ENCODE measurements at regions not wholly inside any gene's neighbourhood (a gene's known extent, or its start where the extent isn't known, plus 50 kb on each side); places are given as distances from the start of the nearest gene placed in this dataset.
A peak's percentile ranks its signal among the peaks of the same experiment; 100 is the strongest.
"Not testable (repeated sequence)": the region's sequence is repeated elsewhere in the genome, so short reads cannot be mapped to it uniquely, and the experiment has no call there.

GRCh38 chr4:27917381-27917780 lies 1056.7 kb downstream of the STIM2 start:
- no peak for DNase-seq
- no peak for ATAC-seq (ENCODE audit: poor library complexity)
- intact Hi-C loops (cut with DNase I): no loop called here

- intact Hi-C loops (cut with DNase I): no loop called here
- DNase-seq (no peak), ATAC-seq (ENCODE audit: poor library complexity) (peak; percentile 18)
Observed at GRCh38 chr4:27921231-27921630, 1060.6 kb downstream of the STIM2 start.

GRCh38 chr4:27928761-27929540 lies 1068.3 kb downstream of the STIM2 start:
- DNase-seq (no peak), ATAC-seq (ENCODE audit: poor library complexity) (no peak)
- intact Hi-C loops (cut with DNase I): no loop called here

GRCh38 chr4:27930291-27930690 lies 1069.7 kb downstream of the STIM2 start:
- ATAC-seq (ENCODE audit: poor library complexity): no peak

GRCh38 chr4:27930976-27931375 lies 1070.3 kb downstream of the STIM2 start:
- ATAC-seq (ENCODE audit: poor library complexity): no peak
- intact Hi-C loops (cut with DNase I): no loop called here
- no peak for DNase-seq

More at GRCh38 chr4:27930291-27930690, 1069.7 kb downstream of the STIM2 start:
- DNase-seq: no peak
- intact Hi-C loops (cut with DNase I): no loop called here

GRCh38 chr4:27931584-27931983 lies 1070.9 kb downstream of the STIM2 start:
- DNase-seq (no peak), ATAC-seq (ENCODE audit: poor library complexity) (no peak)
- intact Hi-C loops (cut with DNase I): no loop called here

- intact Hi-C loops (cut with DNase I): no loop called here
- ATAC-seq (ENCODE audit: poor library complexity): no peak
- DNase-seq: no peak
Observed at GRCh38 chr4:27934871-27935270, 1074.2 kb downstream of the STIM2 start.

GRCh38 chr4:27946799-27947198 lies 1086.2 kb downstream of the STIM2 start:
- no peak for ATAC-seq (ENCODE audit: poor library complexity)
- intact Hi-C loops (cut with DNase I): no loop called here
- DNase-seq: no peak

GRCh38 chr4:27947302-27947701 lies 1086.7 kb downstream of the STIM2 start:
- ATAC-seq (ENCODE audit: poor library complexity) (no peak), DNase-seq (no peak)
- intact Hi-C loops (cut with DNase I): no loop called here

- DNase-seq (no peak), ATAC-seq (ENCODE audit: poor library complexity) (no peak)
- intact Hi-C loops (cut with DNase I): no loop called here
Observed at GRCh38 chr4:27964095-27964494, 1103.5 kb downstream of the STIM2 start.

GRCh38 chr4:27966664-27967063 lies 1106.0 kb downstream of the STIM2 start:
- intact Hi-C loops (cut with DNase I): no loop called here
- ATAC-seq (ENCODE audit: poor library complexity): no peak
- no peak for DNase-seq

- no peak for ATAC-seq (ENCODE audit: poor library complexity)
- DNase-seq: no peak
- intact Hi-C loops (cut with DNase I): no loop called here
Observed at GRCh38 chr4:27973056-27973455, 1112.4 kb downstream of the STIM2 start.

GRCh38 chr4:27973700-27974099 lies 1113.1 kb downstream of the STIM2 start:
- no peak for ATAC-seq (ENCODE audit: poor library complexity)

GRCh38 chr4:27974339-27974738 lies 1113.7 kb downstream of the STIM2 start:
- intact Hi-C loops (cut with DNase I): no loop called here
- ATAC-seq (ENCODE audit: poor library complexity): no peak
- DNase-seq: no peak

More at GRCh38 chr4:27973700-27974099, 1113.1 kb downstream of the STIM2 start:
- intact Hi-C loops (cut with DNase I): no loop called here
- no peak for DNase-seq

- ATAC-seq (ENCODE audit: poor library complexity); DNase-seq; intact Hi-C loops (cut with DNase I): not testable (repeated sequence)
Observed at GRCh38 chr4:27974881-27975280, 1114.2 kb downstream of the STIM2 start.

GRCh38 chr4:27978427-27979109 lies 1117.9 kb downstream of the STIM2 start:
- DNase-seq; intact Hi-C loops (cut with DNase I): not testable (repeated sequence)
- peak; percentile 52 for ATAC-seq (ENCODE audit: poor library complexity)

- DNase-seq: no peak
- no peak for ATAC-seq (ENCODE audit: poor library complexity)
- intact Hi-C loops (cut with DNase I): no loop called here
Observed at GRCh38 chr4:27985522-27985921, 1124.9 kb downstream of the STIM2 start.

- no peak for ATAC-seq (ENCODE audit: poor library complexity)
- no peak for DNase-seq
- intact Hi-C loops (cut with DNase I): no loop called here
Observed at GRCh38 chr4:27986476-27986875, 1125.8 kb downstream of the STIM2 start.

GRCh38 chr4:28001698-28002097 lies 1141.1 kb downstream of the STIM2 start:
- intact Hi-C loops (cut with DNase I): no loop called here
- no peak for DNase-seq
- ATAC-seq (ENCODE audit: poor library complexity): no peak

GRCh38 chr4:28004520-28004919 lies 1143.9 kb downstream of the STIM2 start:
- DNase-seq (no peak), ATAC-seq (ENCODE audit: poor library complexity) (no peak)
- intact Hi-C loops (cut with DNase I): no loop called here

Data from Right ventricle myocardium superior (tissue), 1 donor.